H9 (cell line): ENCODE measurements at regions not wholly inside any gene's neighbourhood (a gene's known extent, or its start where the extent isn't known, plus 50 kb on each side); places are given as distances from the start of the nearest gene placed in this dataset.

Source experiments
- DNase-seq: peaks from one replicate; pipeline ENCODE4 v3.0.0-alpha.2; 2017
- H2AFZ ChIP-seq: one replicate; pipeline ENCODE4 v1.6.1; 2013; ENCODE audit warnings: mild to moderate bottlenecking, low read length, control low read depth, moderate library complexity
- H2AK5ac ChIP-seq: 2 replicates; pipeline ENCODE4 v1.6.1; 2013; ENCODE audit warnings: low read length, control low read depth, mixed read lengths; ENCODE audit not compliant: insufficient read length
- H2BK120ac ChIP-seq: one replicate; pipeline ENCODE4 v1.6.1; 2013; ENCODE audit warnings: low read depth, mild to moderate bottlenecking, low read length, control low read depth, inconsistent platforms; ENCODE audit not compliant: poor library complexity, severe bottlenecking
- H2BK12ac ChIP-seq: 2 replicates; pipeline ENCODE4 v1.6.1; 2013; ENCODE audit warnings: low read length, control low read depth, mixed read lengths, low read depth; ENCODE audit not compliant: insufficient read length
- H2BK15ac ChIP-seq: 2 replicates; pipeline ENCODE4 v1.6.1; 2013; ENCODE audit warnings: low read depth, low read length, control low read depth
- H2BK20ac ChIP-seq: one replicate; pipeline ENCODE4 v1.6.1; 2013; ENCODE audit warnings: low read depth, mild to moderate bottlenecking, low read length, control low read depth, inconsistent platforms; ENCODE audit not compliant: poor library complexity, severe bottlenecking
- H2BK5ac ChIP-seq: 2 replicates; pipeline ENCODE4 v1.6.1; 2013; ENCODE audit warnings: low read length, control low read depth, mixed read lengths; ENCODE audit not compliant: insufficient read length
- H3K14ac ChIP-seq: 2 replicates; pipeline ENCODE4 v1.6.1; 2013; ENCODE audit warnings: low read length, control low read depth; ENCODE audit not compliant: insufficient read depth
- H3K18ac ChIP-seq: 2 replicates; pipeline ENCODE4 v1.6.1; 2013; ENCODE audit warnings: low read depth, mild to moderate bottlenecking, mixed read lengths, low read length, control low read depth; ENCODE audit not compliant: insufficient read length
- H3K23ac ChIP-seq: 2 replicates; pipeline ENCODE4 v1.6.1; 2013; ENCODE audit warnings: low read length, control low read depth, mixed read lengths, low read depth; ENCODE audit not compliant: insufficient read length
- H3K23me2 ChIP-seq: 2 replicates; pipeline ENCODE4 v1.6.1; 2013; ENCODE audit warnings: low read depth, mild to moderate bottlenecking, mixed read lengths, low read length, control low read depth; ENCODE audit not compliant: insufficient read length, poor library complexity, severe bottlenecking
- H3K27ac ChIP-seq: 2 replicates; pipeline ENCODE4 v1.5.1; 2013; ENCODE audit warnings: low read length, control low read depth, mixed read lengths, low read depth; ENCODE audit not compliant: insufficient read length
- H3K27me3 ChIP-seq: 2 replicates; pipeline ENCODE4 v1.6.1; 2013; ENCODE audit warnings: low read length, control low read depth, inconsistent platforms; ENCODE audit not compliant: insufficient read depth
- H3K4ac ChIP-seq: 2 replicates; pipeline ENCODE4 v1.6.1; 2013; ENCODE audit warnings: low read depth, mild to moderate bottlenecking, control low read depth, inconsistent platforms, low read length, moderate library complexity
- H3K4me1 ChIP-seq: 2 replicates; pipeline ENCODE4 v1.6.1; 2013; ENCODE audit warnings: low read length, control low read depth, inconsistent platforms; ENCODE audit not compliant: insufficient read depth
- H3K4me2 ChIP-seq: 2 replicates; pipeline ENCODE4 v1.6.1; 2013; ENCODE audit warnings: low read length, control low read depth, mixed read lengths; ENCODE audit not compliant: insufficient read length, insufficient read depth
- H3K56ac ChIP-seq: 2 replicates; pipeline ENCODE4 v1.6.1; 2013; ENCODE audit warnings: low read depth, mild to moderate bottlenecking, mixed read lengths, low read length, control low read depth; ENCODE audit not compliant: insufficient read length
- H3K79me1 ChIP-seq: 2 replicates; pipeline ENCODE4 v1.6.1; 2013; ENCODE audit warnings: low read depth, mild to moderate bottlenecking, moderate library complexity, low read length, control low read depth, inconsistent platforms; ENCODE audit not compliant: insufficient read depth, poor library complexity, severe bottlenecking
- H3K79me2 ChIP-seq: 2 replicates; pipeline ENCODE4 v1.6.1; 2013; ENCODE audit warnings: low read length, control low read depth, inconsistent platforms; ENCODE audit not compliant: insufficient read depth
- H3K9ac ChIP-seq: 2 replicates; pipeline ENCODE4 v1.6.1; 2013; ENCODE audit warnings: low read length, control low read depth, mixed read lengths; ENCODE audit not compliant: insufficient read length; ENCODE audit errors: extremely low read depth
- H3K9me3 ChIP-seq: one replicate; pipeline ENCODE4 v1.6.1; 2013; ENCODE audit warnings: low read depth, low read length, inconsistent platforms; ENCODE audit not compliant: control insufficient read depth
- H3T11ph ChIP-seq: one replicate; pipeline ENCODE4 v1.6.1; 2013; ENCODE audit warnings: mild to moderate bottlenecking, low read length, control low read depth, inconsistent platforms
- H4K20me1 ChIP-seq: one replicate; pipeline ENCODE4 v1.6.1; 2013; ENCODE audit not compliant: control insufficient read depth, insufficient read length, insufficient read depth
- H4K5ac ChIP-seq: 2 replicates; pipeline ENCODE4 v1.6.1; 2013; ENCODE audit warnings: low read depth, mild to moderate bottlenecking, mixed read lengths, low read length, control low read depth; ENCODE audit not compliant: insufficient read length
- H4K8ac ChIP-seq: replicated peaks from 2 replicates; pipeline ENCODE4 v1.6.1; 2013; ENCODE audit warnings: low read length, control low read depth, mixed read lengths, low read depth; ENCODE audit not compliant: insufficient read length
- H4K91ac ChIP-seq: 2 replicates; pipeline ENCODE4 v1.6.1; 2013; ENCODE audit warnings: low read depth, mild to moderate bottlenecking, moderate library complexity, mixed read lengths, low read length, control low read depth; ENCODE audit not compliant: insufficient read length
- H3K27ac Mint-ChIP-seq, 3 experiments: 2 replicates in 2 of 3; 3 replicates in 1 of 3; pipeline ENCODE4 v1.8.0; 2020 to 2021; ENCODE audit warnings: mixed read lengths in 3 of 3, mild to moderate bottlenecking in 1 of 3, moderate library complexity in 1 of 3
- H3K27me3 Mint-ChIP-seq: 2 replicates; pipeline ENCODE4 v1.8.0; 2021; ENCODE audit warnings: low read depth, mild to moderate bottlenecking, moderate library complexity, mixed read lengths
- H3K36me3 Mint-ChIP-seq, 3 experiments: 2 replicates in 2 of 3; 3 replicates in 1 of 3; pipeline ENCODE4 v1.8.0; 2020 to 2021; ENCODE audit warnings: low read depth in 3 of 3, mixed read lengths in 3 of 3; ENCODE audit not compliant: insufficient read depth in 1 of 3
- H3K4me1 Mint-ChIP-seq, 2 experiments: 2 replicates each; pipeline ENCODE4 v1.8.0; 2020; ENCODE audit warnings: mixed read lengths in 2 of 2
- H3K4me3 Mint-ChIP-seq, 2 experiments: 2 replicates in 1 of 2; 3 replicates in 1 of 2; pipeline ENCODE4 v1.8.0; 2020 to 2021; ENCODE audit warnings: mild to moderate bottlenecking in 2 of 2, mixed read lengths in 2 of 2, moderate library complexity in 1 of 2
- H3K9me3 Mint-ChIP-seq, 2 experiments: 2 replicates in 1 of 2; 3 replicates in 1 of 2; pipeline ENCODE4 v1.8.0; 2020; ENCODE audit warnings: mild to moderate bottlenecking in 2 of 2, mixed read lengths in 2 of 2, moderate library complexity in 1 of 2
- WGBS: extraction: QIAGEN DNeasy Blood & Tissue Kit; methylation state at CpG from one replicate; pipeline ENCODE4 v1.1.7; 2013; ENCODE audit warnings: missing lambda C conversion rate, low lambda C conversion rate, mixed read lengths; ENCODE audit not compliant: insufficient read length; ENCODE audit errors: extremely low coverage; 5-methylcytosine and 5-hydroxymethylcytosine counted together
- TF ChIP-seq, protein P1 (sequence below): fragments of 200-600 bp; sonication (generic); conservative IDR thresholded peaks from 3 replicates; pipeline ENCODE4 v1.8.0; 2021; ENCODE audit warnings: antibody characterized with exemption, mild to moderate bottlenecking

GRCh38 chr2:15751477-15751876 is 159.8 kb downstream of the DDX1 start:
- Histone ChIP-seq H2BK12ac (no peak overlapping the region), H3K27ac (no peak overlapping the region), H4K5ac (no peak overlapping the region), H3K27me3 (no peaks in the 10 kb centered on the region), H2AFZ (no peak overlapping the region), H2BK5ac (no peak overlapping the region), H3K14ac (no peak overlapping the region), H3K23ac (no peak overlapping the region), H3K9me3 (no peaks in the 10 kb centered on the region), H2AK5ac (no peak overlapping the region), H2BK120ac (no peak overlapping the region), H3K56ac (no peak overlapping the region), H3K79me1 (no peaks in the 10 kb centered on the region), H4K91ac (no peak overlapping the region), H3K4me2 (no peak overlapping the region), H3K79me2 (no peaks in the 10 kb centered on the region), H2BK15ac (no peak overlapping the region), H3K9ac (no peak overlapping the region), H3K4me1 (peaks cover 6% of the 10 kb centered on the region; the same call in 1 of the 2 replicates), H3T11ph (no peak overlapping the region), H2BK20ac (no peak overlapping the region), H4K20me1 (no peaks in the 10 kb centered on the region), H3K23me2 (no peaks in the 10 kb centered on the region), H3K4ac (no peak overlapping the region), H3K18ac (no peak overlapping the region), H4K8ac (no peak overlapping the region)
- no peak overlapping the region for H3K27ac Mint-ChIP-seq
- no CpG with 5 or more reads among the region's 2 CpGs for WGBS
- H3K4me1 Mint-ChIP-seq: peaks cover 15 to 20% of the 10 kb centered on the region in 2 experiments
- peaks cover 0 to 5% (median 0%) of the 10 kb centered on the region in 3 experiments; a peak in 2 of 7 replicates for H3K36me3 Mint-ChIP-seq
- peak; percentile 0 for DNase-seq
- no peaks in the 10 kb centered on the region; the same call in 1 of the 2 replicates for H3K27me3 Mint-ChIP-seq
- H3K4me3 Mint-ChIP-seq: no peak overlapping the region
- peaks cover 0 to 4% of the 10 kb centered on the region in 2 experiments; a peak in 3 of 5 replicates for H3K9me3 Mint-ChIP-seq
- TF ChIP-seq, protein P1, sequence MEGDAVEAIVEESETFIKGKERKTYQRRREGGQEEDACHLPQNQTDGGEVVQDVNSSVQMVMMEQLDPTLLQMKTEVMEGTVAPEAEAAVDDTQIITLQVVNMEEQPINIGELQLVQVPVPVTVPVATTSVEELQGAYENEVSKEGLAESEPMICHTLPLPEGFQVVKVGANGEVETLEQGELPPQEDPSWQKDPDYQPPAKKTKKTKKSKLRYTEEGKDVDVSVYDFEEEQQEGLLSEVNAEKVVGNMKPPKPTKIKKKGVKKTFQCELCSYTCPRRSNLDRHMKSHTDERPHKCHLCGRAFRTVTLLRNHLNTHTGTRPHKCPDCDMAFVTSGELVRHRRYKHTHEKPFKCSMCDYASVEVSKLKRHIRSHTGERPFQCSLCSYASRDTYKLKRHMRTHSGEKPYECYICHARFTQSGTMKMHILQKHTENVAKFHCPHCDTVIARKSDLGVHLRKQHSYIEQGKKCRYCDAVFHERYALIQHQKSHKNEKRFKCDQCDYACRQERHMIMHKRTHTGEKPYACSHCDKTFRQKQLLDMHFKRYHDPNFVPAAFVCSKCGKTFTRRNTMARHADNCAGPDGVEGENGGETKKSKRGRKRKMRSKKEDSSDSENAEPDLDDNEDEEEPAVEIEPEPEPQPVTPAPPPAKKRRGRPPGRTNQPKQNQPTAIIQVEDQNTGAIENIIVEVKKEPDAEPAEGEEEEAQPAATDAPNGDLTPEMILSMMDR: no peak
